Fibroblast of lung (primary cell): ENCODE measurements at regions not wholly inside any gene's neighbourhood (a gene's known extent, or its start where the extent isn't known, plus 50 kb on each side); places are given as distances from the start of the nearest gene placed in this dataset.

ENCODE experiments used
- DNase-seq, 2 donors: peaks; one replicate each; pipeline versions ENCODE4 v3.0.0 to v3.0.0-alpha.2; 2010; ENCODE audit warnings: low read depth in 2 of 2
- H2AFZ ChIP-seq: 2 replicates; pipeline ENCODE4 v1.5.1; 2012; ENCODE audit warnings: low read length, control low read depth, inconsistent platforms
- H3K27ac ChIP-seq: 2 replicates; pipeline ENCODE4 v1.5.1; 2011; ENCODE audit warnings: low read length, control low read depth; ENCODE audit not compliant: insufficient read depth
- H3K27me3 ChIP-seq: 2 replicates; pipeline ENCODE4 v1.5.1; 2011; ENCODE audit warnings: mild to moderate bottlenecking, low read length; ENCODE audit not compliant: control insufficient read depth, insufficient read depth
- H3K36me3 ChIP-seq: 2 replicates; pipeline ENCODE4 v1.5.1; 2011; ENCODE audit warnings: low read length; ENCODE audit not compliant: control insufficient read depth, insufficient read depth
- H3K4me1 ChIP-seq: 2 replicates; pipeline ENCODE4 v1.5.1; 2011; ENCODE audit warnings: low read length; ENCODE audit not compliant: control insufficient read depth, insufficient read depth; ENCODE audit errors: extremely low read depth
- H3K4me2 ChIP-seq: 2 replicates; pipeline ENCODE4 v1.5.1; 2011; ENCODE audit warnings: low read length, control low read depth; ENCODE audit not compliant: insufficient read depth; ENCODE audit errors: extremely low read depth
- H3K4me3 ChIP-seq, 4 experiments: fragments of 200-600 bp in 1 of 4; sonication (generic) in 1 of 4; replicated peaks in 1 of 4; 2 replicates each; pipeline ENCODE4 v1.5.1; 2011 to 2016; ENCODE audit warnings: low read length in 4 of 4, low read depth in 3 of 4, mild to moderate bottlenecking in 3 of 4, control low read depth in 2 of 4, inconsistent platforms in 1 of 4, mixed read lengths in 1 of 4; ENCODE audit not compliant: insufficient read depth in 1 of 4; ENCODE audit errors: control extremely low read depth in 1 of 4
- H3K79me2 ChIP-seq: 2 replicates; pipeline ENCODE4 v1.5.1; 2012; ENCODE audit warnings: mild to moderate bottlenecking, low read length, inconsistent platforms; ENCODE audit not compliant: control insufficient read depth, insufficient read depth
- H3K9ac ChIP-seq: 2 replicates; pipeline ENCODE4 v1.5.1; 2011; ENCODE audit warnings: mild to moderate bottlenecking, low read length, control low read depth; ENCODE audit not compliant: insufficient read depth
- H3K9me3 ChIP-seq: 2 replicates; pipeline ENCODE4 v1.5.1; 2012; ENCODE audit warnings: low read depth, low read length; ENCODE audit not compliant: control insufficient read depth, insufficient read depth
- H4K20me1 ChIP-seq: 2 replicates; pipeline ENCODE4 v1.5.1; 2011; ENCODE audit warnings: low read length; ENCODE audit not compliant: control insufficient read depth, insufficient read depth; ENCODE audit errors: extremely low read depth
- EZH2 ChIP-seq: IDR thresholded peaks from 2 replicates; pipeline ENCODE4 v1.5.1; 2012; ENCODE audit warnings: low read length, control low read depth, mild to moderate bottlenecking; ENCODE audit errors: missing control alignments
- TF ChIP-seq, protein P1 (sequence below), 2 donors: IDR thresholded peaks in 1 of 2; conservative IDR thresholded peaks in 1 of 2; 1 replicate in 1 of 2; 2 replicates in 1 of 2; pipeline ENCODE4 v1.5.1; 2011 to 2012; ENCODE audit warnings: low read length in 2 of 2, control low read depth in 1 of 2, inconsistent platforms in 1 of 2, low read depth in 1 of 2, mild to moderate bottlenecking in 1 of 2

DNA sequence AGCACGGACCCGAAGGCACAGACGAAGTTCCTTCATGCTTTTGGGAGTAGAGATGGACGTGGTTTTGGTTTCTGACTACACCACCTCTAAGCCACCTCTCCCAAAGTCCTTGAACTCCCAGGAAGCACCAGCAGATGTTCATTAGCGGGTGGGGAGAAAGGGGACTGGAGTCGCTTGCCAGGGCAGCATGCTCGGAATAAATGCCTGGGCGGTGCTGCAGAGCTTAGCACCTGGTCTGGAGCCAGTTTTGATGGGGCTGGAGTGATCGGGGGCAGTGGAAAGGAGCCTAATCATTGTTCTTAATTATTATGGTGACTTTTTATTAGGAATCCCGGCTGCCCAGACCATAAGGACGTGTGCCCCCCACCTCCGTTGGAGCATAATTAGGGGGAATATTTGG is 220.8 kb downstream of the TFCP2L1 start:
- no peak for DNase-seq
- TF ChIP-seq EZH2 = no peak
- TF ChIP-seq, protein P1, sequence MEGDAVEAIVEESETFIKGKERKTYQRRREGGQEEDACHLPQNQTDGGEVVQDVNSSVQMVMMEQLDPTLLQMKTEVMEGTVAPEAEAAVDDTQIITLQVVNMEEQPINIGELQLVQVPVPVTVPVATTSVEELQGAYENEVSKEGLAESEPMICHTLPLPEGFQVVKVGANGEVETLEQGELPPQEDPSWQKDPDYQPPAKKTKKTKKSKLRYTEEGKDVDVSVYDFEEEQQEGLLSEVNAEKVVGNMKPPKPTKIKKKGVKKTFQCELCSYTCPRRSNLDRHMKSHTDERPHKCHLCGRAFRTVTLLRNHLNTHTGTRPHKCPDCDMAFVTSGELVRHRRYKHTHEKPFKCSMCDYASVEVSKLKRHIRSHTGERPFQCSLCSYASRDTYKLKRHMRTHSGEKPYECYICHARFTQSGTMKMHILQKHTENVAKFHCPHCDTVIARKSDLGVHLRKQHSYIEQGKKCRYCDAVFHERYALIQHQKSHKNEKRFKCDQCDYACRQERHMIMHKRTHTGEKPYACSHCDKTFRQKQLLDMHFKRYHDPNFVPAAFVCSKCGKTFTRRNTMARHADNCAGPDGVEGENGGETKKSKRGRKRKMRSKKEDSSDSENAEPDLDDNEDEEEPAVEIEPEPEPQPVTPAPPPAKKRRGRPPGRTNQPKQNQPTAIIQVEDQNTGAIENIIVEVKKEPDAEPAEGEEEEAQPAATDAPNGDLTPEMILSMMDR (conservative IDR thresholded peaks at IDR 0.05 in 1 of 2, IDR thresholded peaks at IDR 0.05 in 1 of 2; ENCODE audit: low read depth in 1 of 2, low read length in 2 of 2) = no peak
- Histone ChIP-seq H3K4me3 (no peak overlapping the region), H3K27ac (no peak overlapping the region), H3K9me3 (no peaks in the 10 kb centered on the region), H3K9ac (no peak overlapping the region), H3K27me3 (peaks cover 21% of the 10 kb centered on the region), H4K20me1 (no peaks in the 10 kb centered on the region), H3K4me2 (no peak overlapping the region), H3K79me2 (no peaks in the 10 kb centered on the region), H3K4me1 (no peaks in the 10 kb centered on the region), H3K36me3 (no peaks in the 10 kb centered on the region), H2AFZ (no peak overlapping the region)

DNA sequence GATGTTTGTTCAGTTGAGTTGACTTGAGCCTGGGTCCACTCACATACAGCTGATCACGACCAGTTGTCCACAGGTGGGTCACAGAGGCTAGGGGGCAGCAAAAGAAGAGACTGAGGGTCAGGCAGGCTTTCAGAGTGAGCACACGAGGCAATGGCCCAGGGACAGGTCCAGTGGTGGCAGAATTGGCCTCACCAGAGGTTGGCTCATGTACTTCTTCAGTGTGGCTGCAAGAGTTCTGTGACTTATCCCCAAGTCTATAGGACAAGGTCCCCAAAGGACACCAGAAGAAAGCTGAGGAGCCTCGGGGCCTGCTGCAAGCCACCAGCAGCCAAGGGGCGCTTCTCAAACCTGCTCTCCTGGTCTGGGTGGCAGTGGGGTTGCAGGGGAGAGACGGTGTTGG is 219.8 kb downstream of the TFCP2L1 start:
- Histone ChIP-seq H3K27me3 (peaks cover 21% of the 10 kb centered on the region), H3K4me1 (no peaks in the 10 kb centered on the region), H3K79me2 (no peaks in the 10 kb centered on the region), H3K4me3 (no peak overlapping the region), H3K4me2 (no peak overlapping the region), H3K9me3 (no peaks in the 10 kb centered on the region), H3K9ac (no peak overlapping the region), H3K36me3 (no peaks in the 10 kb centered on the region), H4K20me1 (no peaks in the 10 kb centered on the region), H2AFZ (no peak overlapping the region), H3K27ac (no peak overlapping the region)
- DNase-seq = no peak
- TF ChIP-seq, protein P1 (conservative IDR thresholded peaks at IDR 0.05 in 1 of 2, IDR thresholded peaks at IDR 0.05 in 1 of 2; ENCODE audit: low read depth in 1 of 2, low read length in 2 of 2) = no peak
- TF ChIP-seq EZH2 = no peak

DNA sequence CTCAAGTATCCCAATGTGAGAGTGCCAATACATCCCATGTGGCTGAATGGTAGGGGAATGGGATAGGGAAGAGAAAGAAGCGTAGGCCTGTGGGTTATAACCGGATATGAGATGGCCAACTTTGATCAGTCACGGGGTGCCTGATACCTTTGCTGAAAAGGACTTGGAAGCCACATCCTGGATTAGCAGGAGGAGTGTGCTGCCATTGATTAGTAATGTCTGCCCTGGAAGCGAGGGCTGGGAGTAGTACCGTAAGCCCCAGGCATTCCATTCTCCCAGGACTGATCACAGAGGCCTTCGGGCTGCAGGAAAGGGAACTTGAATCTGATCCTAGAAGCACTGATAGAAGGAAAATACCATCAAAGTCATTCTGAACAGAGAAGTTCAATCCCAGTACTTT is 218.5 kb downstream of the TFCP2L1 start:
- no peaks in the 10 kb centered on the region for H3K36me3 ChIP-seq
- no peaks in the 10 kb centered on the region for H3K79me2 ChIP-seq
- no peaks in the 10 kb centered on the region for H3K4me1 ChIP-seq
- TF ChIP-seq EZH2 = no peak
- TF ChIP-seq, protein P1 (conservative IDR thresholded peaks at IDR 0.05 in 1 of 2, IDR thresholded peaks at IDR 0.05 in 1 of 2; ENCODE audit: low read depth in 1 of 2, low read length in 2 of 2) = no peak
- DNase-seq = peak in 1 of 2 donors; percentile 27
- no peaks in the 10 kb centered on the region for H4K20me1 ChIP-seq
- no peaks in the 10 kb centered on the region for H3K9me3 ChIP-seq
- peaks cover 21% of the 10 kb centered on the region for H3K27me3 ChIP-seq
- no peak overlapping the region for H2AFZ ChIP-seq
- H3K4me2 ChIP-seq = no peak overlapping the region
- H3K4me3 ChIP-seq = no peak overlapping the region
- no peak overlapping the region for H3K9ac ChIP-seq
- no peak overlapping the region for H3K27ac ChIP-seq
